GM13977 (cell line): ENCODE measurements at regions not wholly inside any gene's neighbourhood (a gene's known extent, or its start where the extent isn't known, plus 50 kb on each side); places are given as distances from the start of the nearest gene placed in this dataset.
"Not testable (repeated sequence)": the region's sequence is repeated elsewhere in the genome, so short reads cannot be mapped to it uniquely, and the experiment has no call there.

Experiments used
- DNase-seq: peaks from one replicate; pipeline ENCODE4 v3.0.0; 2012; ENCODE audit warnings: low spot score
- in situ Hi-C: fragments of 300-500 bp; cut with MboI; formaldehyde crosslinking; loops from one replicate; pipeline ENCODE4 v1.12.0; 2022; ENCODE audit warnings: low sequenced_read_pairs, low pct_unique_long_range_greater_than_20kb, mixed read lengths, inconsistent platforms; ENCODE audit not compliant: unreplicated experiment
- TF ChIP-seq, protein P1 (sequence below): IDR thresholded peaks from 2 replicates; pipeline ENCODE4 v1.5.1; 2012; ENCODE audit warnings: mild to moderate bottlenecking, control low read depth; ENCODE audit not compliant: insufficient read depth; ENCODE audit errors: extremely low read depth, missing control alignments

DNA sequence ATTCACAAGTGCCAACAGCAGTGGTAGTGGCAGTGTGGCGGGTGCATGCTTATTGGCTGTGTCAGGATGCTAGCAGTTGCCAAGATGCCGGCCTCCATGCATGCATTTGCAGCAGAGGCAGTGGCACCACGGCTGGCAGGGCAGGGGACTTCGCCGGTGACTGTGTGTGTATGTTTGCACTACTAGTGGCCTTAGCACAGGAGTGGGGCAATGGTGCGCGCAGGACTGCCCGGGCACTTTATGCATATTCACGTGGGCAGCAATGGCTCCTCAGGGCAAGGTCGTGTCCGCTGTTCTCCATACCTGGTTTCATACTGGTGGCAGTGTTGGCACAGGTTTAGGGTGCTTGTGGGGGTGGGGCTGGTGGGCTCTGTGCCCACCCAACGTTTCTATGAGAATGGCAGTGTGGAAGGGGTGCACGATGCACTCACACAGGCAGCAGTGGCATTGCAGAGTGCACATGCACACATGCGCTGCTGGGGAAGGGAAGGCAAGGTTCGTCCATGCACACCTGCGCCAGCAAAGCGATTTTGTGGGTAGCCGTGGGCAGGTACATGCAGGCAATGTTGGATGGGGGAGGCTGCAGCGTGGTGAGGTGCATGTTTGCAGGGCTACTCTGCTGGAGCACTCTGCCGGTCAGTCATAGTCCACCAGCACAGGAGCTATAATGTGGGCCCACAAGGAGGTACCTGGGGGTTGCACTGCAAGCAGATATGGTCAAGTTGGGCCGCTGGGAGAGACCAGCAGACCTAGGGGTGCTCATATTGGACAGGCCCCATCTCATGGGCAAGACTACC lies 338.9 kb upstream of the TECRL start:
- no peak for DNase-seq
- TF ChIP-seq, protein P1, sequence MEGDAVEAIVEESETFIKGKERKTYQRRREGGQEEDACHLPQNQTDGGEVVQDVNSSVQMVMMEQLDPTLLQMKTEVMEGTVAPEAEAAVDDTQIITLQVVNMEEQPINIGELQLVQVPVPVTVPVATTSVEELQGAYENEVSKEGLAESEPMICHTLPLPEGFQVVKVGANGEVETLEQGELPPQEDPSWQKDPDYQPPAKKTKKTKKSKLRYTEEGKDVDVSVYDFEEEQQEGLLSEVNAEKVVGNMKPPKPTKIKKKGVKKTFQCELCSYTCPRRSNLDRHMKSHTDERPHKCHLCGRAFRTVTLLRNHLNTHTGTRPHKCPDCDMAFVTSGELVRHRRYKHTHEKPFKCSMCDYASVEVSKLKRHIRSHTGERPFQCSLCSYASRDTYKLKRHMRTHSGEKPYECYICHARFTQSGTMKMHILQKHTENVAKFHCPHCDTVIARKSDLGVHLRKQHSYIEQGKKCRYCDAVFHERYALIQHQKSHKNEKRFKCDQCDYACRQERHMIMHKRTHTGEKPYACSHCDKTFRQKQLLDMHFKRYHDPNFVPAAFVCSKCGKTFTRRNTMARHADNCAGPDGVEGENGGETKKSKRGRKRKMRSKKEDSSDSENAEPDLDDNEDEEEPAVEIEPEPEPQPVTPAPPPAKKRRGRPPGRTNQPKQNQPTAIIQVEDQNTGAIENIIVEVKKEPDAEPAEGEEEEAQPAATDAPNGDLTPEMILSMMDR: no peak

DNA sequence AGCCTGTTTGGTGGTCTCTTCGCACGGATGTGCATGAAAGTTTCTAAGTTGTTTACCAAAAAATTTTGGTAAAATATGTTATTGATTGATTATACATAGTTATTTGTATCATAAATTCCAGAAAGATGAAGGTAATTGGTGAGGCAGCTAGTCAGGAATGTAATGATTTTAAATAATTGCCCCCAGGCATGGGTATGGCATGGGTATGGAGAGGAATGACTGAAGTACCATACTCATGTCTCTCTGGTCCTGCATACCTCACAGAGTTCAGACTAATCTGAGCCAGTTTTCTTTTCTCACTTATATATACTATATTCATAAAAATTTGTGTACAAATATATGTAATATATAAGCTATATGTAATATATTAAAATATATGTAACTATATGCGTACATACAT lies 329.0 kb upstream of the TECRL start:
- DNase-seq: no peak
- TF ChIP-seq, protein P1: no peak
- in situ Hi-C loops: no loop called here

More for the DNA sequence above, 338.9 kb upstream of the TECRL start:
- in situ Hi-C loops: no loop called here

DNA sequence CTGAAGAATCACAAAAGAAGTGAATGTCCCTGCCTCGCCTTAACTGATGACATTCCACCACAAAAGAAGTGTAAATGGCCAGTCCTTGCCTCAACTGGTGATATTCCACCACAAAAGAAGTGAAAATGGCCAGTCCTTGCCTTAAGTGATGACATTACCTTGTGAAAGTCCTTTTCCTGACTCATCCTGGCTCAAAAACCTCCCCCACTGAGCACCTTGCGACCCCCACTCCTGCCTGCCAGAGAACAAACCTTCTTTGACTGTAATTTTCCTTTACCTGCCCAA lies 328.5 kb upstream of the TECRL start:
- DNase-seq, in situ Hi-C loops: not testable (repeated sequence)

- no peak for DNase-seq
- TF ChIP-seq, protein P1: no peak
- in situ Hi-C loops: no loop called here
Measured at GRCh38 chr4:64737026-64737853, 328.0 kb upstream of the TECRL start.

DNA sequence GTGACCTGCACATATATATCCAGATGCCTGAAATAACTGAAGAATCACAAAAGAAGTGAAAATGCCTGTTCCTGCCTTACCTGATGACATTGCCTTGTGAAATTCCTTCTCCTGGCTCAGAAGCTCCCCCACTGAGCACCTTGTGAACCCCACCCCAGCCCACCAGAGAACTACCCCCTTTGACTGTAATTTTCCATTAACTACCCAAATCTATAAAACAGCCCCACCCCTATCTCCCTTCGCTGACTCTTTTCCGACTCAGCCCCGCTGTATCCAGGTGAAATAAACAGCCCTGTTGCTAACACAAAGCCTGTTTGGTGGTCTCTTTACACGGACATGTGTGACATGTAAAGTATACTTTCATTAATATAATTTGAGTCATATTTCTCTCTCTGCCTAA lies 320.3 kb upstream of the TECRL start:
- TF ChIP-seq, protein P1: no peak
- no peak for DNase-seq
- in situ Hi-C loops: no loop called here

DNA sequence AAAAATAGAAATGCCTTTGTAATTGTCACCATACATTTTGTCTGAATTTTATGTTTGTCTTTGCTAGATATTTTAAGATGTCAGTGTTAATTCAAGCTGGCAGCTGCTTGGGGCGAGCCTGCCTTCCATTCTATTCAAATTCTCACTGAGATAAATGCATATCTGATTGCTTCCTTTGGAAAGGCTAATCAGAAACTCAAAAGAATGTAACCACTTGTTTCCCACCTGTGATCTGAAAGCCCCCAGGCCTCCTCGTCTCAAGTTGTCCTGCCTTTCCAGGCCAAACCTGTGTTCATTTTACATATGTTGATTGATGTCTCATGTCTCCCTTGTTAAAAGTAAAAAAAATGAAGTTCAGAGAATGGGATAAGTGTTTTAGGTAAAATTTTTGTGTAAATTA lies 318.7 kb upstream of the TECRL start:
- no peak for DNase-seq
- TF ChIP-seq, protein P1: no peak
- in situ Hi-C loops: no loop called here

- DNase-seq, in situ Hi-C loops: not testable (repeated sequence)
Measured at GRCh38 chr4:64727391-64727790, 318.1 kb upstream of the TECRL start.
